GM19372 (cell line): ENCODE measurements at regions not wholly inside any gene's neighbourhood (a gene's known extent, or its start where the extent isn't known, plus 50 kb on each side); places are given as distances from the start of the nearest gene placed in this dataset.
A peak's percentile ranks its signal among the peaks of the same experiment; 100 is the strongest.
"Not testable (repeated sequence)": the region's sequence is repeated elsewhere in the genome, so short reads cannot be mapped to it uniquely, and the experiment has no call there.

Experiments used
- ATAC-seq: cut with Tn5 transposase; IDR thresholded peaks from one replicate; pipeline ENCODE4 v1.9.1; 2021; ENCODE audit warnings: mild to moderate bottlenecking, low read depth, moderate library complexity; ENCODE audit not compliant: unreplicated experiment

GRCh38 chr15:26087395-26087794 is 224.3 kb upstream of the ATP10A start:
- no peak for ATAC-seq

- ATAC-seq, result no peak
Observed at GRCh38 chr15:26084771-26085170, 221.6 kb upstream of the ATP10A start.

- no peak for ATAC-seq
Observed at GRCh38 chr15:26083896-26084295, 220.8 kb upstream of the ATP10A start.

DNA sequence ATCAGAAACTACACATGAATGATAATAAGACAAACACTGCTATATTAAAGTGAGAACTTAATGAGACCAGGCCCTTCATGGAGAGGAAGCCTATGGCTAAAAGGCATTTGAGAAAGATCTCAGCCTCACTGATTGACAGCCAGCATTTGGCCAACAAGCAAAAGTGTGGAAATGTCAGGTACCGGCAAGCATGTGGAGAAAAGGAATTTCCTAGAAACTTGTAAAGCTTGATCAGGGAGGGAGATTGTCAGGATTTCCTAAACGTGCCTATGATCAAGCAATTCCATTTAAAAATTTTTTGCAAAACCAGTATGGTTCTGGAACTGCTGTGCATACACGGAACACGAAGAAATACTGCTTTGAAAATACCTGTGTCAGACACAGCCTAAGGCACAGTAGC is 220.3 kb upstream of the ATP10A start:
- ATAC-seq, result no peak

DNA sequence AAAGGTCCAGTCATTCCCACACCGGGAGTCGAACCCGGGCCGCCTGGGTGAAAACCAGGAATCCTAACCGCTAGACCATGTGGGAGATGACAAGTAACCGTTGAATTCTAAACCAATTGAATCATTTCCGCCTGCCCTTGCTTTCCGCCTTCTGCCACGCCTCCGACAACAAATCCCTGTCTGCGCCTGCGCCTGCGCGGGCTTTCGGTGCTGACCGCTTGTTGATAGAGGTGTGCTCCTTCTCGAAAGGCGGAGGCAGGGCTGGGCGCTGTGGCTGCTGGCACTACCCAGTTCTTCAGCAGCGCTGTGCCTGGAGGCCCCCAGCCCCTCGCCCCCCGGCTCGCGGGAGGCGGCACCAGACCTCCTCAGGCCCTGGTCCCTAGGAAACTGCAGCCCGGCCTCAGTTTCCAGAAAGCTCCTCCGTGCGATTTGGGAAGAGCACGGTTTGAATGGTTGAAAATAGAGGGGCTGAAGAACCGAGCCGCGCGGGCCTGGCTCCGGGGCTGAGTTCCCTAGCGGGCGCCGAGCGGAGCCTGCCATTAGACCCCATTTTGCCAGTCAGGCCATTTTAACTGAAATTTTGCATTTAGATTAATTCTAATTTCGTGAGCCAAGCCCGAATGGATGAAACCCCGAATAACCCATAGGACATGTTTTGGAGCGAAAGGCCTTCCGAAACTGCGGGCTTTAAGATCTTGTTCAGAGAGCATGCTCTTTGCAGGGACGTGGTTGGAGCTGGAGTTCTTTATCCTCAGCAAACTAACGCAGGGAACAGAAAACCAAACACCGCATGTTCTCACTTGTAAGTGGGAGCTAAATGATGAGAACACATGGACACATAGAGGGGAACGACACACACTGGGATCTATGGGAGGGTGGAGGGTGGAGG is 219.3 kb upstream of the ATP10A start:
- ATAC-seq, result peak; percentile 92

GRCh38 chr15:26081758-26082220 is 218.7 kb upstream of the ATP10A start:
- no peak for ATAC-seq

GRCh38 chr15:26075770-26076169 is 212.6 kb upstream of the ATP10A start:
- ATAC-seq, result no peak

DNA sequence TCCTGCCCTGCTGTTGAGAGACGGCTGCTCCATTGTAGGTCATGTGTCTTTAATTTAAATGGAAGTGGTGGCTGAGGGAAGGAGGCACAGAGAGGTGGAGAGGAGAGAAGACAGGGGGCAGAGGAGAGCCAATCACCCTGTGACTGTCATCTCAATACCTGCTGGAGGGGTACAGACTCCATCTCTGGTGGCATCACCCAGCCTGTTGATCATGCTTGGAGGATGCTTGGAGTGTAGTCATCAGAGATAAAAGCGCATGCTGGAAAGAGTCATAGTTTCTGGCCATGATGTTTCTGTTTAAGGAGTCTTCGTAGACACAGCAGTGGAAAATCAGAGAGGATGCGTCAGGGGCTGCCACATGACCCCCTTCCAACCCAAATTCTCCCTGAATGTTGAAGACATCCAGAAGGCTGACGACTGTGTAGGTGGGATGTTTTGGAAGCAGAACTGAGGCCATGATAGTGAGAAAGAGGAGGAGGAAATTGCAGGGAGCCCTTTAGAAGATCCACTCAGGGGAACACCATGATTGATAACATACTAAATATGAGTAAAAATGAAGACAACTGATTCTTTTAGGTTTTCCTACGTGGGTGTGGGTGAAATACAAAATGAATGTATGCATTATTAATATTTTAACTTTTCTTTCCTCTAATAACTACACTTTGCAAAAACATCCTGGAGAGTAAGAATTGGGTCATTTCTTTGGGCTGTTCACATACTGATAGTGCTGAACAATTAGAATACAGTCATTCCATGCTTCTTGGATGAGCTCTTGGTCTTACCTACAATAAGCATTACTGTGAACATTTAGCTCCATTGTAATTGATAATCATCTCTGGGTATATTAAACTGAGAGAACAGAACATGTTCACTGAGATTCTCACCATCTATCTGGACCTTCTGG is 210.6 kb upstream of the ATP10A start:
- no peak for ATAC-seq

GRCh38 chr15:26070095-26070532 is 207.0 kb upstream of the ATP10A start:
- ATAC-seq, result no peak

DNA sequence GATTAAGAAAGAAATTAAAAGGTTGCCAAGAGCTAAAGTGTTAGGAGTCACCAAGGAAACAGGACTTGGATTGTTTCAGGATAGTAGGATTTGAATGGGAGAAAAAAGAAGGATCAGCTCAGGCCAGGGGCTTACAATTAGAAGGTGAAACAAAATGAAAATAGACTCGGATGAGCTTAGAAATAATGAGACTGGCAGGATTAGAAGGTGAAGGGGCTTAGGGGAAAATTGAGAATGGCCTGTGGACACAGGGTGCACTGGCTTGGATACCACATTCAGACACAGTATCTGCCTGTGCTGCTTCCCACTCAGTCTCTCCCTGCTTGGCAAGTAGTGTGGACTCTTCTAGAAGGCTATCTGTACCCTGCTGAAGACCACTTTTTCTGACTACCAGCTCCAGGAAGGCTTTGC is 206.1 kb upstream of the ATP10A start:
- ATAC-seq, result no peak

DNA sequence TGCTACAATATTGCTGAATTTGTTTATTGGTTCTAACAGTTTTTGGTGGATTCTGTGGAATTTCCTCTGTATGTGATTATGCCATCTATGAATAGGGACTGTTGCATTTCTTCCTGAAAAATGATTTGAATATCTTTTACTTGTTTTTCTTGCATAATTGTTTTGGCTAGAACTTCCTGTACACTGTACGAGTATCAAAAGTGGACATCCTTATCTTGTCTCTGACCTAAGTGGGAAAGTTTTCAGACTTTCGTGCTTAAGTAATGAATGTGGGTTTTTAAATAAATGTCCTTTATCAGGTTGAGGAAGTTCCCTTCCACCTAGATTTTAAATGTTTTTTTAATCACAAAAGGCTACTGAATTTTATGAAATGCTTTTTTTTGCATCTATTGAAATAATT is 203.8 kb upstream of the ATP10A start:
- ATAC-seq, result no peak

- ATAC-seq, result no peak
Observed at GRCh38 chr15:26065723-26066122, 202.6 kb upstream of the ATP10A start.

DNA sequence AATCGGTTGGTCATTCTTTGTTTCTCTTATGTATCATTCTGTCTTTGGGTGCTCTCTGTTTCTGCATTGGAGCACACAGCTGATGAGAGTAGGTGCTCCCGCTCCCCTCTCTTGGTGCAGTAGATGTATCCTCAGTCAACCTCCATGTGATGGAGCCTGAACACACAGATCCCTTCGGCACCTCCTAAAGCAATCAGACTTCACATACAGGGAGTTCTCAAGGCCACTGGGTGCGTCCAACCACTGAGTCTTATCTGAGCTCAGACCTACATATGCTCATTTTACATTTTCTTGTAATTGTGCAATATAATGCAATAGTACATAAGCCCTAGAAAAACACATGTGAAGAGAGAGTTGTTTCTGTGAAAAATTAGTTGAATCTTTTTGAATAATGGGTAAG is 198.1 kb upstream of the ATP10A start:
- ATAC-seq, result no peak

DNA sequence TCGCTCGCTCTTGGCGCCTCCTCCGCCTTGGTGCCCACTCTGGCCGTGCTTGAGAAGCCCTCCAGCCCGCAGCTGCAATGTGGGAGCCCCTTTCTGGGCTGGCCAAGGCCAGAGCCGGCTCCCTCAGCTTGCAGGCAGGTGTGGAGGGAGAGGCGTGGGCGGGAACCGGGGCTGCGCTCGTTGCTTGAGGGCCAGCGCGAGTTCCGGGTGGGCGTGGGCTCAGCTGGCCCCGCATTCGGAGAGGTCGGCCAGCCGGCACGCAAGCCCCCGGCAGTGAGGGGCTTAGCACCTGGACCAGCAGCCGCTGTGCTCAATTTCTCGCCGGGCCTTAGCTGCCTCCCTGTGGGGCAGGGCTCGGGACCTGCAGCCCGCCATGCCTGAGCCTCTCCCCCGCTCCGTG is 193.6 kb upstream of the ATP10A start:
- not testable (repeated sequence) for ATAC-seq

DNA sequence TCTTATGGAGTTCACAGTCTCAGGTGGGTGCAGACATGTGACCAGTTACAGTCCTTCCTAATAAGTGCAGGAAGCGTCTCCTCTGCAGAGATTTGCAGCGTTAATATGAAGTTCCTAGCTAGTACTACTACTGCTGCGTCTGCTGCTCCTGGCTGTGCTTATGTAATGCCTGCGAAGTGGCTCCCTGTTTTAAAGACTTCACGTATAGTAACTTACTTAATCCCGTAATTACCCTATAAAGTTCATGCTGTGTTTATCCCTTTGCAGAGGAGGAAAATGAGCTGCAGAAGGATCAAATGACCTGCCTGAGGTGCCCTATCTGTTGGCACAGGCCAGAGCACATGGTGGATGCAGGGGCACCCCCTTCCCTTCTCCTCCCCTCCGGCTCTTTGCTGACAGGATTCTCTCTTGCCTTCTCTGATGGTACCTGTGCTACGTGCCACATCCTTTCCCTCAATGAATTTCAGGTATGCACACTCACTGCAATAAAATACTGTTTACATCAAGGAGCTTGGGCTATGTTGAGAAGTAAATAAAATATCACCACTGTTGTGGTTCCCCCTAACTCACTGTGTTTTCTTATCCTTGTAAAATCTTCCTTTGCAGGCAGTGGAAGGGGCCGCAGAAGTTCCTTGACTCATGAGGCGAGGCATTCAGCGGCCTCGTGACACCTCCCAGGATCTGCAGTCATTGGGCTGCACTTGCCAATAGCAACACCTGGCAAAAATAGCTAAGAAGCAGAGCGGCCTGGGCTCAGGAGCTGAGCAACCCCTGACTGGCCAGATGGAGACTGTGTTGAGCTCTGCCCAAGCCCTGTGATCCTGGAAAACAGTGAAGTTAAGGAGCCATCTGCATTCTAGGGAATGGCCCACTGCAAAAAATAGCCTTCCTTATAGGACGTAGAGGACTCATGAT is 188.9 kb upstream of the ATP10A start:
- ATAC-seq, result no peak

DNA sequence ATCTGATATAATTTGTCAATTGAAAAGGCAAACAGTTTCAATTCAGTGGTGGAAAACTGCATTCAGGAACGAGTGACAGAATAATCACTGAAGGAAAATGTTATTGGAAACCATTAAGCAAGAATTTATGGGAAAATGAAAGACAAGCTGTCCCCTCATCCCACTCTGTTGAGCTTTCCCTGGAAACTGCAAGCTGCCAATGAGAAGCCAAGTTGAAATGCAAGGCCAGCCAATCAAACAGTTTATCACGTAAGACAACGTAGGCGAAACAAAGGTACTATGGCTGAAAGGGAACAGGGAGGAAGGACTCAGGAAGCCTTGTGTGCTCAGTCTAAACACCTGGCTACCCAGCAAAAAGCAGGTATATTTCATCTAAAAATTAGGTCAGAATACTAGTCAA is 187.9 kb upstream of the ATP10A start:
- ATAC-seq, result no peak

DNA sequence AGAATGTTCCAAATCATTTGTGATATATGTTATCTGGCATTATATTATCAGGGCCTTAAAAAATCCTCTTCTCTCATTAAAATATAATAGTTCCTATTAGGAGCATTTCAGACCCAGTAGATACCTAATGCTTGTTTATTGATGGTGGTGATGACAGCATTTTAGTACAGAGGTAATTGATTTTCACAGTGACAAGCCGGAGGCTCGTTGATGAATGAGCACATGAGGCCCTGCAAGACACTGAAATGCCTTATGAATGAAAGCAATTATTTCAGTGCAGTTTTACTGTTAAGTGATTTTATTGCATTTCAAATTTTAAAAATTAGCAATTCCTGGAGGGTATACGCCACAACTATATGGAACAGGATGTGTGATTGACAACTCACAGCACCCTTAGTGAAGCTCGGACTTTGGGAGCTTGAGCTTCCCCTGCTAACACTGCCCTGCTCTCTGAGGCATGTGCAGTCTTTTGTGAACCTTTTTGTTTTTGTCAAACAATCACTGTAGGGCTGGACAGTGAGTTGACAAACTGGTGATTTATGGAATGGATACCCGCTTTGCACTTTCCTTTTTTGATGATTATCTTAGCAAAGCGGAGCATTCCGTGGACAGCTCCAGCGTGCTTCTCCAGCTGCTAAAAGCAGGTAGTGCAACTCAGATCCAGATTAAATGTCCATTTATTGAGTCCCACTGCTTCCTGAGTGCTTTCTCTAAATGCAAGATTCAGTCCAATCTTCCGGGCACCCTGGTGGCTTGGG is 187.0 kb upstream of the ATP10A start:
- ATAC-seq, result no peak

DNA sequence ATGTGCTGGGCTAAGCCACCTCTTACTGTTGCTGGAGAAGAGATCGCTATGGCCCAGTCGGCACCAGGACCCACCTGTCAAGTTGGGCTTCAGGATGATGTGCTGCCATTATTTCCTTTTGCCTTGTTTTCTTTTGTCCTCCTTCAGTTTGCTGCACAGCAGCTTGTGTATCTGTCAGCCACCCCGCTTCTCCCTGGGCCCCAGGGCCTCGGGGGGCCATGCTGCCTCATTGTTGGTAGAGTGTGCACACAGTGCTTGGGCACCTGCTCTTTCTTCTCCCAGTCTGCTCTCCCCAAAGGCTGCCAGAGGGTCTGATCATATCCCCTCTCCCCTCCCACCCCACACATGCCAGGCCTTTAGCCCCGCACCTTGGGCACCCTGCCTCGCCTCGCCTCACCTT is 185.5 kb upstream of the ATP10A start:
- ATAC-seq, result no peak

- ATAC-seq, result no peak
Observed at GRCh38 chr15:26045516-26045915, 182.4 kb upstream of the ATP10A start.

- ATAC-seq, result no peak
Observed at GRCh38 chr15:26043018-26043417, 179.9 kb upstream of the ATP10A start.
